T-helper 17 cell (primary cell): ENCODE measurements at regions not wholly inside any gene's neighbourhood (a gene's known extent, or its start where the extent isn't known, plus 50 kb on each side); places are given as distances from the start of the nearest gene placed in this dataset.
"Not testable (repeated sequence)": the region's sequence is repeated elsewhere in the genome, so short reads cannot be mapped to it uniquely, and the experiment has no call there.

Experiments used
- ATAC-seq: fragments of 150-1000 bp; cut with Tn5 transposase; 2 replicates; pipeline ENCODE4 v1.10.0; 2021; ENCODE audit warnings: mild to moderate bottlenecking, moderate library complexity
- DNase-seq, 3 donors: peaks; one replicate each; pipeline versions ENCODE4 v3.0.0 to v3.0.0-alpha.2; 2020 to 2021
- H3K9me3 ChIP-seq: one replicate; pipeline ENCODE4 v1.7.0; 2013; ENCODE audit warnings: low read length, mild to moderate bottlenecking; ENCODE audit not compliant: control insufficient read depth, poor library complexity, severe bottlenecking
- H3K27ac Mint-ChIP-seq: one replicate; pipeline ENCODE4 v1.8.0; 2022; ENCODE audit warnings: mild to moderate bottlenecking, moderate library complexity, mixed read lengths
- H3K27me3 Mint-ChIP-seq: one replicate; pipeline ENCODE4 v1.8.0; 2022; ENCODE audit warnings: mixed read lengths
- H3K36me3 Mint-ChIP-seq: one replicate; pipeline ENCODE4 v1.8.0; 2022; ENCODE audit warnings: low read depth, mixed read lengths
- H3K4me1 Mint-ChIP-seq: one replicate; pipeline ENCODE4 v1.8.0; 2022; ENCODE audit warnings: mild to moderate bottlenecking, mixed read lengths
- H3K4me3 Mint-ChIP-seq: one replicate; pipeline ENCODE4 v1.8.0; 2022; ENCODE audit warnings: mild to moderate bottlenecking, moderate library complexity, mixed read lengths

GRCh38 chr5:128706269-128706668 lies 168.2 kb upstream of the FBN2 start:
- Mint-ChIP-seq H3K4me3 (no peak overlapping the region), H3K36me3 (no peaks in the 10 kb centered on the region), H3K27ac (no peak overlapping the region), H3K27me3 (no peaks in the 10 kb centered on the region), H3K4me1 (no peaks in the 10 kb centered on the region)
- H3K9me3 ChIP-seq, result no peaks in the 10 kb centered on the region
- ATAC-seq (no peak), DNase-seq (no peak)

- H3K4me3 Mint-ChIP-seq, result no peak overlapping the region
- no peaks in the 10 kb centered on the region for H3K4me1 Mint-ChIP-seq
- DNase-seq (no peak), ATAC-seq (no peak)
- H3K9me3 ChIP-seq, result no peaks in the 10 kb centered on the region
- no peaks in the 10 kb centered on the region for H3K27me3 Mint-ChIP-seq
- H3K27ac Mint-ChIP-seq, result no peak overlapping the region
- H3K36me3 Mint-ChIP-seq, result no peaks in the 10 kb centered on the region
Observed at GRCh38 chr5:128708841-128709240, 170.8 kb upstream of the FBN2 start.

GRCh38 chr5:128711216-128711615 lies 173.2 kb upstream of the FBN2 start:
- Mint-ChIP-seq H3K4me3 (no peak overlapping the region), H3K27me3 (no peaks in the 10 kb centered on the region), H3K4me1 (no peaks in the 10 kb centered on the region), H3K27ac (no peak overlapping the region), H3K36me3 (no peaks in the 10 kb centered on the region)
- DNase-seq (no peak), ATAC-seq (no peak)
- H3K9me3 ChIP-seq, result no peaks in the 10 kb centered on the region

- Mint-ChIP-seq H3K27ac (no peak overlapping the region), H3K36me3 (no peaks in the 10 kb centered on the region), H3K4me1 (no peaks in the 10 kb centered on the region), H3K27me3 (no peaks in the 10 kb centered on the region), H3K4me3 (no peak overlapping the region)
- no peak for ATAC-seq
- H3K9me3 ChIP-seq, result no peaks in the 10 kb centered on the region
- no peak for DNase-seq
Observed at GRCh38 chr5:128714551-128714950, 176.5 kb upstream of the FBN2 start.

- H3K27me3 Mint-ChIP-seq, result no peaks in the 10 kb centered on the region
- H3K4me3 Mint-ChIP-seq, result no peak overlapping the region
- no peak for DNase-seq
- H3K27ac Mint-ChIP-seq, result no peak overlapping the region
- no peaks in the 10 kb centered on the region for H3K4me1 Mint-ChIP-seq
- no peak for ATAC-seq
- H3K9me3 ChIP-seq, result no peaks in the 10 kb centered on the region
- H3K36me3 Mint-ChIP-seq, result peaks cover 2% of the 10 kb centered on the region
Observed at GRCh38 chr5:128722551-128722950, 184.5 kb upstream of the FBN2 start.

- H3K9me3 ChIP-seq, H3K36me3 Mint-ChIP-seq, ATAC-seq, DNase-seq, H3K27me3 Mint-ChIP-seq, H3K27ac Mint-ChIP-seq, H3K4me3 Mint-ChIP-seq, H3K4me1 Mint-ChIP-seq: not testable (repeated sequence)
Observed at GRCh38 chr5:128730021-128730420, 192.0 kb upstream of the FBN2 start.

GRCh38 chr5:128735656-128736055 lies 197.6 kb upstream of the FBN2 start:
- not testable (repeated sequence) for H3K9me3 ChIP-seq, H3K36me3 Mint-ChIP-seq, ATAC-seq, H3K27ac Mint-ChIP-seq, DNase-seq, H3K4me1 Mint-ChIP-seq, H3K27me3 Mint-ChIP-seq, H3K4me3 Mint-ChIP-seq

- no peaks in the 10 kb centered on the region for H3K27me3 Mint-ChIP-seq
- H3K9me3 ChIP-seq, result no peaks in the 10 kb centered on the region
- DNase-seq, result no peak
- H3K36me3 Mint-ChIP-seq, result no peaks in the 10 kb centered on the region
- H3K27ac Mint-ChIP-seq, result no peak overlapping the region
- no peaks in the 10 kb centered on the region for H3K4me1 Mint-ChIP-seq
- no peak for ATAC-seq
- no peak overlapping the region for H3K4me3 Mint-ChIP-seq
Observed at GRCh38 chr5:128736553-128736952, 198.5 kb upstream of the FBN2 start.

GRCh38 chr5:128749136-128749898 lies 211.3 kb upstream of the FBN2 start:
- no peak overlapping the region for H3K4me3 Mint-ChIP-seq
- ATAC-seq (no peak), DNase-seq (no peak)
- H3K9me3 ChIP-seq, result no peaks in the 10 kb centered on the region
- no peaks in the 10 kb centered on the region for H3K36me3 Mint-ChIP-seq
- no peaks in the 10 kb centered on the region for H3K4me1 Mint-ChIP-seq
- H3K27ac Mint-ChIP-seq, result no peak overlapping the region
- H3K27me3 Mint-ChIP-seq, result no peaks in the 10 kb centered on the region

- H3K36me3 Mint-ChIP-seq, result no peaks in the 10 kb centered on the region
- H3K27me3 Mint-ChIP-seq, result no peaks in the 10 kb centered on the region
- DNase-seq (no peak), ATAC-seq (no peak)
- no peak overlapping the region for H3K27ac Mint-ChIP-seq
- H3K9me3 ChIP-seq, result no peaks in the 10 kb centered on the region
- H3K4me3 Mint-ChIP-seq, result no peak overlapping the region
- no peaks in the 10 kb centered on the region for H3K4me1 Mint-ChIP-seq
Observed at GRCh38 chr5:128750155-128750554, 212.1 kb upstream of the FBN2 start.

- H3K9me3 ChIP-seq, result no peaks in the 10 kb centered on the region
- no peak overlapping the region for H3K4me3 Mint-ChIP-seq
- no peaks in the 10 kb centered on the region for H3K27me3 Mint-ChIP-seq
- no peaks in the 10 kb centered on the region for H3K4me1 Mint-ChIP-seq
- no peak for DNase-seq
- no peak overlapping the region for H3K27ac Mint-ChIP-seq
- no peaks in the 10 kb centered on the region for H3K36me3 Mint-ChIP-seq
- no peak for ATAC-seq
Observed at GRCh38 chr5:128757196-128757959, 207.9 kb upstream of the SLC27A6 start.

- no peaks in the 10 kb centered on the region for H3K9me3 ChIP-seq
- DNase-seq (no peak), ATAC-seq (no peak)
- Mint-ChIP-seq H3K27ac (no peak overlapping the region), H3K36me3 (no peaks in the 10 kb centered on the region), H3K27me3 (no peaks in the 10 kb centered on the region), H3K4me3 (no peak overlapping the region), H3K4me1 (no peaks in the 10 kb centered on the region)
Observed at GRCh38 chr5:128762661-128763306, 202.5 kb upstream of the SLC27A6 start.

- no peak for DNase-seq
- Mint-ChIP-seq H3K36me3 (no peaks in the 10 kb centered on the region), H3K4me1 (no peaks in the 10 kb centered on the region), H3K27ac (no peak overlapping the region), H3K4me3 (no peak overlapping the region), H3K27me3 (no peaks in the 10 kb centered on the region)
- ATAC-seq, result no peak
- no peaks in the 10 kb centered on the region for H3K9me3 ChIP-seq
Observed at GRCh38 chr5:128763321-128763720, 202.0 kb upstream of the SLC27A6 start.
